AML-193 (cell line): ENCODE measurements at regions not wholly inside any gene's neighbourhood (a gene's known extent, or its start where the extent isn't known, plus 50 kb on each side); places are given as distances from the start of the nearest gene placed in this dataset.
"Not testable (repeated sequence)": the region's sequence is repeated elsewhere in the genome, so short reads cannot be mapped to it uniquely, and the experiment has no call there.

Experiments used
- DNase-seq, 2 experiments: peaks; one replicate each; lab custom pipeline; 2025; lab: John Stamatoyannopoulos, UW

GRCh38 chr2:52292801-52293200 lies 1260.9 kb upstream of the NRXN1 start:
- no peak for DNase-seq

GRCh38 chr2:52289741-52290140 lies 1257.8 kb upstream of the NRXN1 start:
- no peak for DNase-seq

- DNase-seq = no peak
These were observed 1256.7 kb upstream of the NRXN1 start for GRCh38 chr2:52288596-52288995.

GRCh38 chr2:52269696-52270485 lies 1238.0 kb upstream of the NRXN1 start:
- DNase-seq = no peak

- no peak for DNase-seq
These were observed 1233.0 kb upstream of the NRXN1 start for GRCh38 chr2:52264911-52265310.

- no peak for DNase-seq
These were observed 1232.6 kb upstream of the NRXN1 start for GRCh38 chr2:52264488-52264887.

- no peak for DNase-seq
These were observed 1229.0 kb upstream of the NRXN1 start for GRCh38 chr2:52260904-52261303.

GRCh38 chr2:52258967-52259366 lies 1227.0 kb upstream of the NRXN1 start:
- not testable (repeated sequence) for DNase-seq

GRCh38 chr2:52258038-52258437 lies 1226.1 kb upstream of the NRXN1 start:
- DNase-seq = no peak

GRCh38 chr2:52253416-52253980 lies 1221.6 kb upstream of the NRXN1 start:
- DNase-seq = no peak

- DNase-seq = no peak
These were observed 1206.8 kb upstream of the NRXN1 start for GRCh38 chr2:52238782-52239181.

GRCh38 chr2:52222128-52222527 lies 1190.2 kb upstream of the NRXN1 start:
- no peak for DNase-seq

GRCh38 chr2:52220393-52220792 lies 1188.5 kb upstream of the NRXN1 start:
- DNase-seq = no peak

- DNase-seq = no peak
These were observed 1178.7 kb upstream of the NRXN1 start for GRCh38 chr2:52210611-52211010.

GRCh38 chr2:52210161-52210560 lies 1178.2 kb upstream of the NRXN1 start:
- DNase-seq = no peak

GRCh38 chr2:52194342-52194741 lies 1162.4 kb upstream of the NRXN1 start:
- no peak for DNase-seq

- no peak for DNase-seq
These were observed 1161.9 kb upstream of the NRXN1 start for GRCh38 chr2:52193804-52194203.

- DNase-seq = no peak
These were observed 1160.7 kb upstream of the NRXN1 start for GRCh38 chr2:52192656-52193055.

- peak; percentile 8 to 11 for DNase-seq
These were observed 1149.1 kb upstream of the NRXN1 start for GRCh38 chr2:52181080-52181479.

GRCh38 chr2:52178845-52179244 lies 1146.9 kb upstream of the NRXN1 start:
- no peak for DNase-seq

GRCh38 chr2:52145005-52145404 lies 1113.1 kb upstream of the NRXN1 start:
- no peak for DNase-seq

GRCh38 chr2:52144590-52144989 lies 1112.7 kb upstream of the NRXN1 start:
- no peak for DNase-seq

- DNase-seq = no peak
These were observed 1109.1 kb upstream of the NRXN1 start for GRCh38 chr2:52141076-52141475.

- DNase-seq = no peak
These were observed 1107.3 kb upstream of the NRXN1 start for GRCh38 chr2:52139241-52139640.
